Tibial nerve (tissue), 4 donors: ENCODE measurements at regions not wholly inside any gene's neighbourhood (a gene's known extent, or its start where the extent isn't known, plus 50 kb on each side); places are given as distances from the start of the nearest gene placed in this dataset.

Experiments used
- EP300 ChIP-seq, 2 donors: sonication (generic); formaldehyde crosslinking; IDR thresholded peaks; one replicate each; pipeline ENCODE4 v1.6.1; 2017; ENCODE audit warnings: antibody characterized with exemption in 2 of 2, mild to moderate bottlenecking in 1 of 2
- POLR2A ChIP-seq, 2 donors: fragments of 450-650 bp; IDR thresholded peaks; one replicate each; pipeline ENCODE4 v1.6.1; 2017; ENCODE audit warnings: antibody characterized with exemption in 2 of 2, mild to moderate bottlenecking in 2 of 2, moderate library complexity in 2 of 2
- TF ChIP-seq, protein P1 (sequence below), 5 experiments: fragments of 200-600 bp in 3 of 5; fragments of 450-650 bp in 2 of 5; sonication (generic) in 3 of 5; IDR thresholded peaks; one replicate each; pipeline ENCODE4 v1.5.1; 2016 to 2019; ENCODE audit warnings: antibody characterized with exemption in 5 of 5, mild to moderate bottlenecking in 3 of 5, moderate library complexity in 2 of 5

DNA sequence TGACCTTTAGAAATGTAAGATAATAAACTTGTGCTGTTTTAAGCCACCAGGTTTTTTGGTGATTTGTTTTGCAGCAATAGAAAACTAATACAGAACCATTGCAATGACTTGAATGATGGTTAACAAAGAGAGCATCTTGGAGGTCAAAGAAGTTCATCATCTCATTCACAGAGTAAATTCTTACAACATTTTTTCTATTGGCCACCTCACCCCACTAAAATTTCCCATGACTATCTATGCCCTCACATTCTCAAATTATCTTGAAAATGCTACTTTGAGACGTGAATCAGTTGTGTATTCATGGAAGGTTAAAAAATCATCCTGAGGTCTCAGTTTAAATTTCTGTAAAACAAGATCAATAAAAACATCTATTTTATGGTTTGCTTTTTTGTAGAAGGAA, 754.2 kb downstream of the SORCS1 start:
- TF ChIP-seq, protein P1, sequence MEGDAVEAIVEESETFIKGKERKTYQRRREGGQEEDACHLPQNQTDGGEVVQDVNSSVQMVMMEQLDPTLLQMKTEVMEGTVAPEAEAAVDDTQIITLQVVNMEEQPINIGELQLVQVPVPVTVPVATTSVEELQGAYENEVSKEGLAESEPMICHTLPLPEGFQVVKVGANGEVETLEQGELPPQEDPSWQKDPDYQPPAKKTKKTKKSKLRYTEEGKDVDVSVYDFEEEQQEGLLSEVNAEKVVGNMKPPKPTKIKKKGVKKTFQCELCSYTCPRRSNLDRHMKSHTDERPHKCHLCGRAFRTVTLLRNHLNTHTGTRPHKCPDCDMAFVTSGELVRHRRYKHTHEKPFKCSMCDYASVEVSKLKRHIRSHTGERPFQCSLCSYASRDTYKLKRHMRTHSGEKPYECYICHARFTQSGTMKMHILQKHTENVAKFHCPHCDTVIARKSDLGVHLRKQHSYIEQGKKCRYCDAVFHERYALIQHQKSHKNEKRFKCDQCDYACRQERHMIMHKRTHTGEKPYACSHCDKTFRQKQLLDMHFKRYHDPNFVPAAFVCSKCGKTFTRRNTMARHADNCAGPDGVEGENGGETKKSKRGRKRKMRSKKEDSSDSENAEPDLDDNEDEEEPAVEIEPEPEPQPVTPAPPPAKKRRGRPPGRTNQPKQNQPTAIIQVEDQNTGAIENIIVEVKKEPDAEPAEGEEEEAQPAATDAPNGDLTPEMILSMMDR (IDR thresholded peaks at IDR 0.05): no peak
- TF ChIP-seq POLR2A (IDR thresholded peaks at IDR 0.05) (no peak), EP300 (IDR thresholded peaks at IDR 0.05) (no peak)
